ENCODE measurements at regions not wholly inside any gene's neighbourhood (a gene's known extent, or its start where the extent isn't known, plus 50 kb on each side); places are given as distances from the start of the nearest gene placed in this dataset.
"Not testable (repeated sequence)": the region's sequence is repeated elsewhere in the genome, so short reads cannot be mapped to it uniquely, and the experiment has no call there.

DNA sequence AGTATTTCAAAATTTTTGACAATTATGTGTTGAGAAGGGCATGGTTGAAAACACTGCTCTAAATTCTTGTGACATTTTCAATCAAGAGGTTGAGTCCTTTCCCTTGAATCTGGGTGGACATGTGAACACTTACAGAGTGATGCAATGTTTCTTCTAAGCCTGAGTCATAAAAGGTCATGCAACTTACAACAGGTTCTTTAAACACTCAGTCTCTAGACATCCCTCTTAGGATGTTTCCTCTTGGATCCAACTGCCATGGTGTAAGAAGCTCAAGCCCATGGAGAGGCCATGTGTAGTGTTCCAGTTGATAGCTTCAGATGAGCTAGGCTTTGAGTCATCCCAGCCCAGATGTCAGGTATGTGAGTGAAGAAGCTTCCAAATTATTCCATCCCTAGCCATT is 232.2 kb upstream of the MAOA start:
- no peak for DNase-seq

DNA sequence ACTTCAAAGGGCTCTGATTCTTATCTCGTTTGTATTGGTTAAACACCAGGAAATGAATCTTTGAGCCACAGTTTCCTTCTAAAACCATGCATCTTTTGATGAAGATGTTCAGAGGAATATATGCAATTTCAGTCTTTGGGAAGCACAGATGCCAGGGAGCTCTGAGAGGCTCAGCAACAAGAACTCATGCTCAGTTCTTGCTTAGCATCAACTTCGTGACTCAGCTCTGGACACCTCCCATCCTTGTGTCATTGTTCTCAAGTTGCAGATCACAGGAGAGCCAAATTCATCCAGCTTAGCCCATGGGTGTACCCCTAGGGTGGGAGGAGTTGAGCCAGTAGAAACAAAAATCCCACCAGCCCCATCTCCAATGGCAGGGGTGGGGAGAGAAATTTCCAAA is 219.6 kb upstream of the MAOA start:
- DNase-seq = no peak

DNA sequence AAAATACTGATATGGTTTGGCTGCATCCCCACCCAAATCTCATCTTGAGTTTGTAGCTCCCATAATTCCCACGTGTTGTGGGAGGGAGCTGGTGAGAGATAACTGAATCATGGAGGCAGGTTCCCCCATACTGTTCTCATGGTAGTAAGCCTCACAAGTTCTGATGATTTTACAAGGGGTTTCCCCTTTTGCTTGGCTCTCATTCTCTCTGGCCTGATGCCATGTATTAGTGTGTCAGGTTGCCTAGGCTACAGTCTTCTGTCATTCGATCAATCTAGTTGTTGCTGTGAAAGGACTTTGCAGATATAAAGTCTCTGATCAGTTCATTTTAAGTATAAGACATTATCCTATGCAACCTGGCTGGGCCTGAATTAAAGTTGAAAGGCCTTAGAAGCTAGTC is 209.3 kb upstream of the MAOA start:
- no peak for DNase-seq

DNA sequence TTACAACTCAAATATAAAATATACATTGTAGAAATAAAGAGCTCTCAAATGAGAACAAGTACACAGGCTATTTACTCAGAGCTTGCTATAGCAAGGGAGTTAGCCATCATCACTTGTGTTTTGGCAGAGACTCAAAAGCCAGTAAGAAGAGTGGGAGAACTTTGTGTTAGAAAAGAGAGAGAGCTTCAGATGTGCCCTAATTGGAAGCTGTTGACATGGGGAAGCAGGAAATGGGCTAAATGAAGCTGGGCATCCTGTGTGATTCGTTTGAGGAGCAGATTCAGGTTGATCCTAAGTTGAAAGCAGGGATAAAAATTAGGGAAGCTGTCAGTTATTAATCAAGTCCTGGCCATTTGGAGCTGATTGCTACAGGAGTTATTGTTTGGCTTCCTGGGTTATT is 207.4 kb upstream of the MAOA start:
- no peak for DNase-seq

GRCh38 chrX:43450355-43450754 is 205.7 kb upstream of the MAOA start:
- DNase-seq = no peak

- not testable (repeated sequence) for DNase-seq
Measured at GRCh38 chrX:43451976-43452686, 204.0 kb upstream of the MAOA start.

DNA sequence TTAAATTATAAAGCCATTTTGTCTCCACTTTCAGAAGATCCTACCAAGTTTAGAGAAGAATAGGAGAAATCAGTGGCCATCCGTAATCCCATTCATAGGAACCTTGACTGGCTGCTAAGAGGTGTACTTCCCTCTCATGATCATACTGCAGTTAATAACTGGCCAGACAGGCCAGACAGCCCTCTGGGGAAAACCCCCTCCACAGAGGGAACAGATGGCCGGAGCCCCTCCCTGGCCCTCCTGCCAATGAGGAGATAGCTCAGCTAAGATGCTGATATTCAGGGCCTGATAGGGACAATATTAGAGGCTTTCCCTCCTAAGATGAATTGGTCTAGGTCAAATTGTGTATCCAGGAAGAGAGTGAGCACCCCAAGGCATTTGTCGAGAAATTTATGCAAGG is 200.0 kb upstream of the MAOA start:
- DNase-seq = no peak

- DNase-seq = no peak
Measured at GRCh38 chrX:43456906-43457305, 199.2 kb upstream of the MAOA start.

DNA sequence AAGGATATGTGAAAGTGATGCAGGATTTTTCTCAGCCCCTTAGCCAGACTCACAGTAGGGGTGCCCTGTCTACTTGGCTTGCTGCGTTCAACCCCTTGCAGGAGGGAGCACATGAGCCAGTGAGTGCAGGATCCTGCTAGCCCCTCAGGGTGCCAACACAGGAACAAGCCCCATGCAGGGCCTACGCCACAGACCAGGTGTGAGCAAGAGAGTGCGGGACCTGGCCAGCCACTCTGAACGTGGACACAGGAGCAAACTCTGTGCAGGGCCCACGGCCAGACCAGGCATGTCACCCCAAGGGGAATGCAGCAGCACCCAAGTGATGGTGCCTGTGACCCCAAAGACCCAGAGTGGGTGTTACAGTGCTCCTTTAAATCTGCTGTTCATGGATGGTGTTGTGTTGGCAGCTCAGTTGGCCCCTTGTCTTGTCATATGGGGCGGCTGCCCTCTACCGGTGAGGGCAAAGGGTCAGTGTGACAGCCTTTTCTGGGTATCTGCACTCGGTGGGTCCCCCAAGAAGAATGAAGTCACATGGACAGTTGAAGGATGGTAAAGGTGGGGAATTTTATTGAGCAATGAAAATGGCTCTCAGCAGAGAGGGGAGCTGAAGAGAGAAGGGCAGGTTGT is 188.4 kb upstream of the MAOA start:
- DNase-seq = no peak

GRCh38 chrX:43469391-43470054 is 186.6 kb upstream of the MAOA start:
- DNase-seq = no peak

- DNase-seq = no peak
Measured at GRCh38 chrX:43474321-43474720, 181.8 kb upstream of the MAOA start.

DNA sequence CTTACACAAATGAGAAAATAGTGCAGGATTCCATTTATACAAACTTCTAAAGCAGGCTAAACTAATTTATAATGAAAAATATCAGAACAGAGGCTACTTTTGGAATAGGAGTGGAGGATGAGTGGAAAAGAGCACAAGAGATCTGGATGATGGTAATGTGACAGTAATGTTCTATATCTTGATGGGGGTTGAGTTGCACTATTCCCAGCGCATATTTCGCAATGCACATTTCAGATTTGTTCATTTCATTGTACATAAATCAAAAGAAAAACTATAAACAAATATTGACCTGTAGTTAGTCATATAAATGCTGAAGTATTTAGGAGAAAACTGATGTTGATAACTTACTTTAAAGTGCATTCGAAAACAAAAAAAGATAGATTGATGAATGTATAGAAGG is 177.0 kb upstream of the MAOA start:
- no peak for DNase-seq

GRCh38 chrX:43479850-43480249 is 176.2 kb upstream of the MAOA start:
- DNase-seq = no peak

DNA sequence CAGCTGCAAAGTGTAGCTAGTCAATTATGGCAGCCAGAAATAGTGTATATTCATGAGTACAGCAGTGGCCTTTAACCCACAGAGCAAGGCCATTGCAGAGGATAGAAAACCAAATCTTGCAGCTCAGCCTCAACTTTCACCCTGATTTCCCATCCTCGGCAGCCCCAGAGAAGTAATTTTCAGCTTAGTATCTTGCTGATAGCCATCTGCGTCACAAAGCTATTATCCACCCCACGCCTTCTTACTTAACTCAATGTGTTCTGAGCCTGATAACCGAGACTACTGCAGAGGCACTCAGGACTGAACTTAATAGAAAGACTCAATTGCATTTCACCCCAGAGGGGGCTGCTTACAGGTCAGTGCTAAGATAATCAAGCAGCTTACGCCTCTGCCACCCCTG is 174.5 kb upstream of the MAOA start:
- no peak for DNase-seq

DNA sequence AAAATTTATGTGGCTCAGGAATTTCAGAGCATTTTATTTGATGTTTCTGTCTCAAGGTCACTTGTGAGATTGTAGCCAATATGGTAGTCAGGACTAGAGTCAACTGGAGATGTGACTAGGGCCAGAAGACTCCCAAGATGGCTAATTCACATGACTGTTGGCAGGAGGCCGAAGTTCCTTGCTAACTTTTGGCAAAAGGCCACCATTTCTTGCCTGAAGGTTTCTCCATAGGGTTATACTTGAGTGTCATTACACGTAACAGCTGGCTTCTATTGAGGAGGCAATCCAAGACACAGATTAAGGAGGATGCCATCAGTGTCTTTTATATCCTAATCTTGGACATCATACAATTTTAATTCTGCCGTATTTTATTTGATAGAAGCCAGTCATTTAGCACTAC is 162.3 kb upstream of the MAOA start:
- no peak for DNase-seq

DNA sequence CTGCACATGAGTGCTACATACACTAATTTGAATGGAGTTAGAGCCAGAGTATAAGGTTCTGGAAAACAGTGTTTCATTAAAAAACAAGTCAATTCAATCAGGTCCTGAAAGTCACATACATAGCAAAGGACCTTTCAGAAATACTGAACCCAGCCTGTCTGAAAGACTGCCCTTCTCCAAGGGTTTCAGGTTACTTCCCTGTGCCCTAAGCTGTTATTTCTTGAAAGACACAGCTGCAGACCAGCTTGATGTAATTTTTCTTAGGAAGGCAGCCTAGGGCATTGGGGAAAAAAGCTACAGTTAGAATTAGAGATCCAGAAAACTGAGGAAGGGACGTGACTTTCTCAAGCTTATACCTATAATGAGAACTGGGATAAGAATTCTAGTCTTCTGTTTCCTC is 155.9 kb upstream of the MAOA start:
- DNase-seq = no peak

DNA sequence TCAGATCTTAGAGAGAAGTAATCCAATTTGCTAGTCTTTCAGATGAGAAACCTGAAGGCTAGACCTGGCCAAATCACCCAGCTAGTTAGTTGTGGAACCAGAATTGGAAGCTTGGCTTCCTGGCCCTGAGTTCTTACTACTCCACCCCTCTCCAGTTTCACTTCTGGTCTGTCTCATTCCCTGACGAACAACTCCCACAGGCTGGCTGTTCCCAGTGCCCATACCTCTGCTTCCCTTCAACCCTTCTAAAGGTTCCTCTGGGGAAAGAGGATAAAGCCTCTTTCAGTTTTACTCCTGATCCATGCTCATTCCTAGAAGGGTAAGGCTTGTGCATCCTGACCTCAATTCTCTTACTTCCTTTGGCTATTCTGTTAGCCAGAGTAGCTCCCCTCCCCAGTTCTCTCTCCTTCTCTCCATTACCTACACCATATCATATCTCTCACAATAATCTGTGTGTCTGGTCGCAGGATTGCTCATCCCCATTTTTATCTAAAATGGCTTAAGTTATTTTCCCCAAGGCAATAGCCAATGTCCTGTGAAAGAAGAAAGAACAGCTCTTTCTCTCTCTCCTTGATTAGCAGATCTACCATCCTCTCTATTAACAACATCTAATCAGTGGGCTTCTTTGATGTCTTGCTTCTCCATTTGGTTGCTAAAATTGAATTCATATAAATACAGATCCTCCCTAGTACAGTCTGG is 155.0 kb upstream of the MAOA start:
- no peak for DNase-seq

- no peak for DNase-seq
Measured at GRCh38 chrX:43504394-43504793, 151.7 kb upstream of the MAOA start.

DNA sequence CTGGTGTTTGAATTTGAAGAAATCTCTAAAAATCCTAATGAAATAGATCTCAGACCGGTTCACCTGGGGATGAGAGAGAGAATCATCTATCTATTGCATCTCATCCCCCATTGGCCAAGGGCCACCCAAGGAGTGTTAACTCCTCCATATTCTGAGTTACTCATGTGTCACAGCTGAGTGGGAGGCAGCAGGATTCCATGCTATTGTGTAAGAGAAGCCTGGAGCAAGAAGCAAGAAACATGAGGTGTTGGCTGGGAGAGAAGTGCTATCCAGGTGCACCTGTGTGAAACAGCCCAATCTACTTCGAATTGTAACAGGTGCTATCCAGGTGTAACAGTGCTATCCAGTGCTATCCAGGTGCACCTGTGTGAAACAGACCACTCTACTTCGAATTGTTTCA is 150.3 kb upstream of the MAOA start:
- no peak for DNase-seq

DNA sequence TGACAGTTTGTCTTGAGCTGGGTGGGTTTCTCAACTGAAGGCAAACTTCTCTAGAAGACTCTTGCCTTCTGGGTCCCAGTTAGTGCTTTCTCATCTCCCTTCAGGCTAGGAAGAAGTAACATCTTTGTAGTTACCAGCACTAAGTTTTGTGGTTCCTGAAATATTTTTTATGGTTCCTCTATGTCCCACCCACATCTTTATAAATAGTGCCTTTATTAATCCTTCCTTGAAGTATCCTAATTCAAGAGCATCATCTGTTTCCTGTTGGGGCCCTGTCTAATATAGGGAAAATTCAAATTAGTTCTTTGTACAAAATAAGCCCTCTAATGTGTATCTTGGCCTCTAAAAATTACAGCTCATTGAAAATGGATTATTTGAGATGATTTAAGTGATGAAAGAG is 147.4 kb upstream of the MAOA start:
- DNase-seq = no peak

GRCh38 chrX:43510209-43510608 is 145.9 kb upstream of the MAOA start:
- no peak for DNase-seq

DNA sequence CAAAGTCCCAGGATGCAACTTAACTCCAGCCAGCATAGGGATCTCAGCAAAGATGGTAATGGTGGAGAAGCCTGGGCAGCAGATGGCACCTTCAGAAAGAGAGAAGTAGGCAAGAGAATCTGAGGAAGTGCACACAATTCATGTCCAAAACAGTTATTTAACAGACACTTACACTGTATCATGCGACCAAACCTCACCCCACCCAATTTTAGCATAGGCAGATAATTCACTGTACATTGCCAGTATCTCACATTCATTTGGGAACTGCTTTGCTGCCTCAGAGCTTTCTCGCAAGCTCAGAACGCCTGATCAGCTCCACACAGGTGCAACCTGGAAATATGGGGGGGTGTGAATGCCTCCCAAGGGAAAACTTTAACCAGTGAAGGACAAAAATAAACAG is 143.0 kb upstream of the MAOA start:
- no peak for DNase-seq

DNA sequence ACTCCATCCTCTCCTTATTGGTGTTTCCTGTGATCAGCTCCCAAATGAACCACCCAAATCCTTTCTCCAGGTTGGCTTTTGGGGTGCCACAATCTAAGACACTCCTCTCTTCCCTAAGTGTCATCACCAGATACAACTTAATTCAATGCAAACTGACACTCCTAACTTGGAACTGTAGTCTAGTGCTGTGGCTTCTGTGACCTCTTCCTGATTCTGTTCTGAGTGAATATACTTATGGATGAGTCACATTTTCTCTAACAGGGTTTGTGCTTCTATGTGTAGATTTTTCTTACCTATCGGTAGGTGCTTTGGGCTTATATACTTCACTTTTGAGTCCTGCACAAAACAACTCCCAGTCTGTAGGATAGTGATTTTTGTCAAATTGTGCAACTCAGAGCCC is 141.3 kb upstream of the MAOA start:
- no peak for DNase-seq

DNA sequence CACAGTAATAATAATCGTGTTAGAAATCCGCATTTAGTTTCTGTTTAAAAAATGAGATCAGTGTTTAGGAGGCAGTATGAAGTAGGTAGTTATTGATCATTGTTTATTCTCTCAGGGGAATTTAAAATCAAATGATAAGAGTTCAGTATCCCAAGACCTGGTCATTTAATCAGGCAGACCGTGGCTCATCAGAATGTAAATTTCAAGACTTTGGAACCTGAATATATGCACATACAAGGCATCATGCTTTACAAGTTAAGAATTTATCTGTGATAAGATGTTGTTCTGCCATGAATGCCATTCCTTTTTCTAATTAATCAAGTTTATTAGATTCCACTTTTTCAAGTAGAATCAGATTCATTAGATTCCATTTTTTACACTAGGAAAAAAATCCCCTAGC is 133.5 kb upstream of the MAOA start:
- DNase-seq = no peak

Measured in NK-92 treated with Interleukin-12 subunit alpha and Interleukin-12 subunit beta, amount 100 ng/mL, for 24 hours (cell line).